Astrocyte of the cerebellum (primary cell): ENCODE measurements at regions not wholly inside any gene's neighbourhood (a gene's known extent, or its start where the extent isn't known, plus 50 kb on each side); places are given as distances from the start of the nearest gene placed in this dataset.

Experiments
- DNase-seq: peaks from one replicate; pipeline ENCODE4 v3.0.0-alpha.2; 2011; ENCODE audit warnings: low read depth
- H3K4me3 ChIP-seq: 2 replicates; pipeline ENCODE4 v1.5.1; 2011; ENCODE audit warnings: mild to moderate bottlenecking, low read depth, low read length, moderate library complexity
- in situ Hi-C: cut with HindIII; loops from 2 replicates; pipeline ENCODE4 v1.10.0; 2017; ENCODE audit warnings: low sequenced_read_pairs
- TF ChIP-seq, protein P1 (sequence below): IDR thresholded peaks from 2 replicates; pipeline ENCODE4 v1.5.1; 2012; ENCODE audit warnings: low read length, low read depth, moderate library complexity, mild to moderate bottlenecking; ENCODE audit errors: missing control alignments

- TF ChIP-seq, protein P1, sequence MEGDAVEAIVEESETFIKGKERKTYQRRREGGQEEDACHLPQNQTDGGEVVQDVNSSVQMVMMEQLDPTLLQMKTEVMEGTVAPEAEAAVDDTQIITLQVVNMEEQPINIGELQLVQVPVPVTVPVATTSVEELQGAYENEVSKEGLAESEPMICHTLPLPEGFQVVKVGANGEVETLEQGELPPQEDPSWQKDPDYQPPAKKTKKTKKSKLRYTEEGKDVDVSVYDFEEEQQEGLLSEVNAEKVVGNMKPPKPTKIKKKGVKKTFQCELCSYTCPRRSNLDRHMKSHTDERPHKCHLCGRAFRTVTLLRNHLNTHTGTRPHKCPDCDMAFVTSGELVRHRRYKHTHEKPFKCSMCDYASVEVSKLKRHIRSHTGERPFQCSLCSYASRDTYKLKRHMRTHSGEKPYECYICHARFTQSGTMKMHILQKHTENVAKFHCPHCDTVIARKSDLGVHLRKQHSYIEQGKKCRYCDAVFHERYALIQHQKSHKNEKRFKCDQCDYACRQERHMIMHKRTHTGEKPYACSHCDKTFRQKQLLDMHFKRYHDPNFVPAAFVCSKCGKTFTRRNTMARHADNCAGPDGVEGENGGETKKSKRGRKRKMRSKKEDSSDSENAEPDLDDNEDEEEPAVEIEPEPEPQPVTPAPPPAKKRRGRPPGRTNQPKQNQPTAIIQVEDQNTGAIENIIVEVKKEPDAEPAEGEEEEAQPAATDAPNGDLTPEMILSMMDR = no peak
- in situ Hi-C loops = no loop called here
- H3K4me3 ChIP-seq = no peak overlapping the region
- DNase-seq = no peak
Measured at GRCh38 chr5:62732677-62733121, 154.1 kb downstream of the LRRC70 start.

- no peak overlapping the region for H3K4me3 ChIP-seq
- no peak for DNase-seq
- in situ Hi-C loops = no loop called here
- TF ChIP-seq, protein P1 = no peak
Measured at GRCh38 chr5:62731022-62731421, 152.4 kb downstream of the LRRC70 start.

DNA sequence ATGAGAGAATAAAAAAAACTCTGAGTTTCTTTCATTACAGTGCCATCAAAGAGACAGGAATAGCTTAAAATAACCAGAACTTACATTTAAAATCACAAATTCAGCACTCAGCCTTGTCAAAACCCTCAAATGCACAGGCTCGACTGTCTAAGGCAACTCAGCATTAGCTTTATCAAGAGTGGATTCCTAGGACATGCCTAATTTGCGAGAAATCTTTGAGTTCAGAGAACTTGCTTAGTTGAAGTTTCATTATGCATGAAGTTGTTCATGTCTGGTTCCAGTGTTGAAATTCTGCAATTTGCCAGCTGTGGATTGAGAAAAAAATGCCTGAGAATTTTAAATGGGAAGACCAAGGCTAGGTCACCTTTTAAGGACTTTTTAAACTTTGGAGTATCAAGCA is 151.1 kb downstream of the LRRC70 start:
- DNase-seq = no peak
- H3K4me3 ChIP-seq = no peak overlapping the region
- in situ Hi-C loops = no loop called here
- TF ChIP-seq, protein P1 = no peak

DNA sequence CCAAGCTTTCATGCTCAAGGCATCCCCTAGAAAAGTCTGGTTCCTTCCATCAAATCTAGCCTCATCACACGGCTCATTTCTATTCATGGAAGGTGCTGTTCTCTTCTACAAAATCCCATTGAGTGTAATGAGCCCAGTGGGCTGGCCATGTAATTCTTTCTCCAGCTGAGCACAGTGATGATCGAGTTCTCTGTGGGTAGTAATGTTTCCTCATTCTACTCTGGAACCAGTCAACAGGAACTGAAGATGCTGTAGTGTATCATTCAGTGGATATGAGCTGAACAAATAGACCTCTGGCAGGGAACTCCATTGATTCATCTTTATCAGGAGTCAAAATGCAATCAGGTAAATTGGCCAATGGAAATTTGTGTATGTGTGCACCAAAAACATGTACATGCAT is 149.2 kb downstream of the LRRC70 start:
- no peak overlapping the region for H3K4me3 ChIP-seq
- no peak for DNase-seq
- TF ChIP-seq, protein P1 = no peak
- in situ Hi-C loops = no loop called here

DNA sequence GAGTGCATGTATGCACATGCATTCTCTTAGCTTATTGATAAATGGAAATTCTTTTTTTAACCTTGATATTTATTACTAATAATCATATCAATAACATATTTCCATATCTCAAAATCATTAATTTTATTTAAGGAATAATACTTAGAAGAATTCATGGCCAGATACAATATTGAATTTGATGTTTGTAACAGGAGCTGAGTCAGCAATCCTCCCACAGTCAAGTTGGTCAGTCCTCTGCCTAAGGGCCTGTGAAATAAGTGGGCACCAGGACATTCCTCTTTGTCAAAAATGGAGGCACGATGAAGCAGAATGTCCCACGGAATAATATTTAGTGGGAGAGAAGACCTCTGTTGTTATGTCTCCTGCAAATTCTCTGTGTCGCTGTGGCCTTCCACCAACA is 148.6 kb downstream of the LRRC70 start:
- TF ChIP-seq, protein P1 = no peak
- H3K4me3 ChIP-seq = no peak overlapping the region
- no peak for DNase-seq
- in situ Hi-C loops = no loop called here

- no peak for DNase-seq
- in situ Hi-C loops = no loop called here
- TF ChIP-seq, protein P1 = no peak
Measured at GRCh38 chr5:62722360-62722759, 143.7 kb downstream of the LRRC70 start.

DNA sequence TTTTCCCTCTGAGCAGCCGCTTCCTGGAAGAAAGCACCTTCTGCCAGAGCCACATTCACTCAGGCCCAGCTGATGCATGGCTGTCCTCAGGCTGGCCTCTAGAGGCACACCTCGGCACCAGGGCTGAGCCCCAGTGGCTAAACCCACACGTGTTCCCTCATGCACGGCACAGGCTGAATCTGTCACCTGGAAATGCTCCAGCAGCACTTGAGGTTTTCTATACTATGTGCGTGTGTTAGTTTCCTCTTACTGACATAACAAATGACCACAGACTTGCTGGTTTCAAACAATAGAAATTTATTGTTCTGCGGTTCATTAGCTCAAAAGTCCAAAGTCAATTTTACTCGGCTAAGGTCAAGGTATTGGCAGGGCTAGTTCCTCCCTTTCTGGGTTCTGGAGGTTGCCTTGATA is 141.4 kb downstream of the LRRC70 start:
- TF ChIP-seq, protein P1 = no peak

More at GRCh38 chr5:62722360-62722759, 143.7 kb downstream of the LRRC70 start:
- H3K4me3 ChIP-seq = no peak overlapping the region

More for the DNA sequence above, 141.4 kb downstream of the LRRC70 start:
- in situ Hi-C loops = no loop called here
- no peak overlapping the region for H3K4me3 ChIP-seq
- no peak for DNase-seq
